Transverse colon (tissue), 3 donors: ENCODE measurements at regions not wholly inside any gene's neighbourhood (a gene's known extent, or its start where the extent isn't known, plus 50 kb on each side); places are given as distances from the start of the nearest gene placed in this dataset.
"Not testable (repeated sequence)": the region's sequence is repeated elsewhere in the genome, so short reads cannot be mapped to it uniquely, and the experiment has no call there.

Experiments
- POLR2A ChIP-seq: fragments of 450-650 bp; IDR thresholded peaks from one replicate; pipeline ENCODE4 v1.6.1; 2016; ENCODE audit warnings: antibody characterized with exemption, mild to moderate bottlenecking, moderate library complexity
- TF ChIP-seq, protein P1 (sequence below), 5 experiments: fragments of 200-600 bp in 3 of 5; fragments of 450-650 bp in 2 of 5; sonication (generic) in 3 of 5; IDR thresholded peaks; 1 replicate in 2 of 5; 2 replicates in 3 of 5; pipeline ENCODE4 v1.5.1; 2016 to 2017; ENCODE audit warnings: antibody characterized with exemption in 5 of 5, inconsistent platforms in 3 of 5, mild to moderate bottlenecking in 2 of 5, moderate library complexity in 1 of 5

DNA sequence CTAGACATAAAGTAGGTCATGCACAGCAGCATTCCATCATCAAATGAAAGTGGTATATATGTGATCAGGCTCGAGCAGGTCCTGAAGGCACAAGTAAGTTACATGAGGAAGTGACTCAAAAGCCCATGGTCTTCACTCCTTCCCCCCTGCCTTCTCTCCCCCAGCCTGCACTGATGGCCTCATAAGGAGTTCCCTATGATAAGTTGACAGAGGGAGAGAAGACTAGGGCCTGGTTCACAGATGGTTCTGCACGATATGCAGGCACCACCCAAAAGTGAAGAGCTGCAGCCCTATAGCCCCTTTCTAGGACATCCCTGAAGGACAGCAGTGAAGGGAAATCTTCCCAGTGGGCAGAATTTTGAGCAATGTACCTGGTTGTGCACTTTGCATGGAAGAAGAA is 57.5 kb upstream of the CCDC80 start:
- TF ChIP-seq, protein P1, sequence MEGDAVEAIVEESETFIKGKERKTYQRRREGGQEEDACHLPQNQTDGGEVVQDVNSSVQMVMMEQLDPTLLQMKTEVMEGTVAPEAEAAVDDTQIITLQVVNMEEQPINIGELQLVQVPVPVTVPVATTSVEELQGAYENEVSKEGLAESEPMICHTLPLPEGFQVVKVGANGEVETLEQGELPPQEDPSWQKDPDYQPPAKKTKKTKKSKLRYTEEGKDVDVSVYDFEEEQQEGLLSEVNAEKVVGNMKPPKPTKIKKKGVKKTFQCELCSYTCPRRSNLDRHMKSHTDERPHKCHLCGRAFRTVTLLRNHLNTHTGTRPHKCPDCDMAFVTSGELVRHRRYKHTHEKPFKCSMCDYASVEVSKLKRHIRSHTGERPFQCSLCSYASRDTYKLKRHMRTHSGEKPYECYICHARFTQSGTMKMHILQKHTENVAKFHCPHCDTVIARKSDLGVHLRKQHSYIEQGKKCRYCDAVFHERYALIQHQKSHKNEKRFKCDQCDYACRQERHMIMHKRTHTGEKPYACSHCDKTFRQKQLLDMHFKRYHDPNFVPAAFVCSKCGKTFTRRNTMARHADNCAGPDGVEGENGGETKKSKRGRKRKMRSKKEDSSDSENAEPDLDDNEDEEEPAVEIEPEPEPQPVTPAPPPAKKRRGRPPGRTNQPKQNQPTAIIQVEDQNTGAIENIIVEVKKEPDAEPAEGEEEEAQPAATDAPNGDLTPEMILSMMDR (IDR thresholded peaks at IDR 0.05): not testable (repeated sequence)
- TF ChIP-seq POLR2A: not testable (repeated sequence)
